HEK293 (cell line): ENCODE measurements at regions not wholly inside any gene's neighbourhood (a gene's known extent, or its start where the extent isn't known, plus 50 kb on each side); places are given as distances from the start of the nearest gene placed in this dataset.

ENCODE experiments used
- CTCF ChIA-PET: fragments of 350-600 bp; formaldehyde crosslinking; extraction: SDS; loops from one replicate; lab custom pipeline; 2021; ENCODE audit warnings: antibody characterized with exemption; lab: Yijun Ruan, JAX
- POLR2A ChIA-PET: fragments of 300-600 bp; formaldehyde crosslinking; extraction: SDS; loops from one replicate; lab custom pipeline; 2020; ENCODE audit warnings: antibody characterized with exemption, inconsistent platforms; lab: Yijun Ruan, JAX
- H3K27ac ChIP-seq: fragments of 200-500 bp; sonication (Bioruptor generic); 2 replicates; pipeline ENCODE4 v1.5.1; 2014; ENCODE audit warnings: low read depth, low read length, control low read depth, inconsistent platforms; ENCODE audit errors: extremely low read depth
- H3K36me3 ChIP-seq, 2 experiments: fragments of 200-500 bp in 1 of 2; sonication (Bioruptor generic) in 1 of 2; 1 replicate in 1 of 2; 2 replicates in 1 of 2; pipeline ENCODE4 v1.5.1; 2014 to 2017; ENCODE audit warnings: inconsistent platforms in 2 of 2, low read length in 2 of 2; ENCODE audit not compliant: control insufficient read depth in 2 of 2, insufficient read depth in 1 of 2
- H3K4me1 ChIP-seq: fragments of 200-500 bp; sonication (Bioruptor generic); 2 replicates; pipeline ENCODE4 v1.5.1; 2014; ENCODE audit warnings: mild to moderate bottlenecking, low read length, inconsistent platforms; ENCODE audit not compliant: control insufficient read depth, insufficient read depth
- H3K4me3 ChIP-seq: 2 replicates; pipeline ENCODE4 v1.5.1; 2011; ENCODE audit warnings: low read depth, mild to moderate bottlenecking, control low read depth, low read length, moderate library complexity
- H3K9me3 ChIP-seq: fragments of 200-500 bp; sonication (Bioruptor generic); 2 replicates; pipeline ENCODE4 v1.5.1; 2014; ENCODE audit warnings: low read depth, low read length, inconsistent platforms; ENCODE audit not compliant: control insufficient read depth, insufficient read depth
- GLIS1 ChIP-seq: fragments of 450-650 bp; formaldehyde crosslinking; IDR thresholded peaks from 2 replicates; pipeline ENCODE4 v1.5.1; 2016; ENCODE audit warnings: missing biosample characterization, missing genetic modification characterization
- KLF1 ChIP-seq: fragments of 450-650 bp; formaldehyde crosslinking; IDR thresholded peaks from 2 replicates; pipeline ENCODE4 v1.5.1; 2016; ENCODE audit warnings: missing biosample characterization, missing genetic modification characterization
- SCRT2 ChIP-seq: fragments of 450-650 bp; formaldehyde crosslinking; IDR thresholded peaks from 2 replicates; pipeline ENCODE4 v1.5.1; 2016; ENCODE audit warnings: missing biosample characterization, missing genetic modification characterization
- SP3 ChIP-seq: fragments of 450-650 bp; formaldehyde crosslinking; IDR thresholded peaks from 2 replicates; pipeline ENCODE4 v1.5.1; 2016; ENCODE audit warnings: missing biosample characterization, missing genetic modification characterization
- ZBTB20 ChIP-seq: fragments of 450-650 bp; formaldehyde crosslinking; IDR thresholded peaks from 2 replicates; pipeline ENCODE4 v1.5.1; 2016; ENCODE audit warnings: missing biosample characterization, missing genetic modification characterization
- ZBTB21 ChIP-seq: fragments of 450-650 bp; formaldehyde crosslinking; IDR thresholded peaks from 2 replicates; pipeline ENCODE4 v1.5.1; 2017; ENCODE audit warnings: missing biosample characterization, missing genetic modification characterization
- ZBTB7A ChIP-seq: fragments of 450-650 bp; formaldehyde crosslinking; IDR thresholded peaks from 2 replicates; pipeline ENCODE4 v1.5.1; 2016; ENCODE audit warnings: low read depth, missing biosample characterization, missing genetic modification characterization
- ZNF175 ChIP-seq: fragments of 450-650 bp; formaldehyde crosslinking; IDR thresholded peaks from 2 replicates; pipeline ENCODE4 v1.5.1; 2016; ENCODE audit warnings: missing biosample characterization, missing genetic modification characterization
- ZNF2 ChIP-seq: fragments of 450-650 bp; formaldehyde crosslinking; IDR thresholded peaks from 2 replicates; pipeline ENCODE4 v1.5.1; 2016; ENCODE audit warnings: missing biosample characterization, missing genetic modification characterization
- ZNF211 ChIP-seq: fragments of 450-650 bp; formaldehyde crosslinking; IDR thresholded peaks from 2 replicates; pipeline ENCODE4 v1.5.1; 2016; ENCODE audit warnings: low read depth, missing biosample characterization, missing genetic modification characterization
- ZNF324 ChIP-seq: fragments of 450-650 bp; formaldehyde crosslinking; IDR thresholded peaks from 2 replicates; pipeline ENCODE4 v1.5.1; 2016; ENCODE audit warnings: missing biosample characterization, missing genetic modification characterization
- ZNF530 ChIP-seq: fragments of 450-650 bp; formaldehyde crosslinking; IDR thresholded peaks from 2 replicates; pipeline ENCODE4 v1.5.1; 2016; ENCODE audit warnings: low read depth, missing biosample characterization, missing genetic modification characterization
- ZNF610 ChIP-seq: fragments of 450-650 bp; formaldehyde crosslinking; IDR thresholded peaks from 2 replicates; pipeline ENCODE4 v1.5.1; 2016; ENCODE audit warnings: missing biosample characterization, missing genetic modification characterization, borderline replicate concordance
- ZNF664 ChIP-seq: fragments of 450-650 bp; formaldehyde crosslinking; IDR thresholded peaks from 2 replicates; pipeline ENCODE4 v1.5.1; 2016; ENCODE audit warnings: missing biosample characterization, missing genetic modification characterization
- ZNF776 ChIP-seq: fragments of 450-650 bp; formaldehyde crosslinking; IDR thresholded peaks from 2 replicates; pipeline ENCODE4 v1.5.0; 2017; ENCODE audit warnings: missing biosample characterization, missing genetic modification characterization, borderline replicate concordance
- TF ChIP-seq, protein P1 (sequence below): fragments of 450-650 bp; formaldehyde crosslinking; IDR thresholded peaks from 2 replicates; pipeline ENCODE4 v1.5.1; 2016; ENCODE audit warnings: missing biosample characterization, missing genetic modification characterization
- TF ChIP-seq, protein P2 (sequence below): fragments of 450-650 bp; formaldehyde crosslinking; IDR thresholded peaks from 2 replicates; pipeline ENCODE4 v1.5.1; 2016; ENCODE audit warnings: missing biosample characterization, missing genetic modification characterization
- TF ChIP-seq, protein P3 (sequence below): fragments of 450-650 bp; formaldehyde crosslinking; IDR thresholded peaks from 2 replicates; pipeline ENCODE4 v1.5.1; 2016; ENCODE audit warnings: missing biosample characterization, missing genetic modification characterization
- TF ChIP-seq, protein P4 (sequence below): fragments of 450-650 bp; formaldehyde crosslinking; IDR thresholded peaks from 2 replicates; pipeline ENCODE4 v1.5.1; 2017; ENCODE audit warnings: missing biosample characterization, missing genetic modification characterization
- TF ChIP-seq, protein P5 (sequence below): fragments of 450-650 bp; formaldehyde crosslinking; IDR thresholded peaks from 2 replicates; pipeline ENCODE4 v1.5.1; 2016; ENCODE audit warnings: missing biosample characterization, missing genetic modification characterization

DNA sequence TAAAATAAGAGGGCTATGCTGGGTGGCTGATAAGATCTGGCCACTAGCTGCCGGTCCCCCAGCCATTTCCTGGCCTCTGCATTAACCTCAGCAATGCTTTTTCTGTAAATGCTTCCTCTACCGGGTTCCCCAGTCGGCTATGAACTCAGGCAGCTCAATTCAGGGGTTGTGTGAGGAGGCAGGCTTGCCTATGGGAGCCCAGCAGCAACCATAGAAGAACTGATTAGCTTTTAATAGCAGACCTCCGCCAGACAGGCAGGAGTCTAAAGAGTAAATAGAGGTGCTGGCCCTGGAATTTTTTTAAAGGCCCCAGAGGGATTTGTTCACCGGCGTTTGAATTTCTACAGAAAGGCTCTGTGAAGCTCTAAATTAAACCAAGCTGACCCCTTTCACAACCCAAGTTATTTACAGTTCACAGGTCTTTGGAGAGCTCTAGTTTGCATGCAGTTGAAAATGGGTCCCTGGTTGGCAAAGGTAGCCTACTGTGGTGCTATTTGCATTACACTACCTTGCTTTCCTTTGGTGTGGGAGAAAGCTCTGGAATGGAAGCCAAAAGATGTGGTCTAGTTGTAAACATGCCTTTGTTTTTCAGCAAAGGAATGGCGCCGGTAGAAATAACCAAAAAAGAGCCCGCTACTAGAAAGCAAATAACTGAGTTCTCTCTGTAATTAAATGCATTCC lies 289.7 kb upstream of the SEMA6A start:
- ChIA-PET CTCF (no interaction called here), POLR2A (no interaction called here)
- Histone ChIP-seq H3K4me3 (no peak overlapping the region), H3K36me3 (no peaks in the 10 kb centered on the region), H3K27ac (peak overlapping the region; percentile 5; the same call in 1 of the 2 replicates), H3K9me3 (no peaks in the 10 kb centered on the region), H3K4me1 (peaks cover 5% of the 10 kb centered on the region; the same call in 1 of the 2 replicates)
- TF ChIP-seq ZNF776 (tag by site-specific recombination): no peak
- TF ChIP-seq GLIS1 (tag by site-specific recombination): 0 out of 2 replicates have a peak, but pooled peaks have one; percentile 28
- TF ChIP-seq, protein P1, sequence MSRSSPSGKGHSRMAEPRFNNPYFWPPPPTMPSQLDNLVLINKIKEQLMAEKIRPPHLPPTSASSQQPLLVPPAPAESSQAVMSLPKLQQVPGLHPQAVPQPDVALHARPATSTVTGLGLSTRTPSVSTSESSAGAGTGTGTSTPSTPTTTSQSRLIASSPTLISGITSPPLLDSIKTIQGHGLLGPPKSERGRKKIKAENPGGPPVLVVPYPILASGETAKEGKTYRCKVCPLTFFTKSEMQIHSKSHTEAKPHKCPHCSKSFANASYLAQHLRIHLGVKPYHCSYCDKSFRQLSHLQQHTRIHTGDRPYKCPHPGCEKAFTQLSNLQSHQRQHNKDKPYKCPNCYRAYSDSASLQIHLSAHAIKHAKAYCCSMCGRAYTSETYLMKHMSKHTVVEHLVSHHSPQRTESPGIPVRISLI (tag by site-specific recombination): no peak
- no peak for TF ChIP-seq ZNF175
- TF ChIP-seq SCRT2: no peak
- TF ChIP-seq ZNF324 (tag by site-specific recombination): no peak
- no peak for TF ChIP-seq ZBTB21 (tag by site-specific recombination)
- no peak for TF ChIP-seq ZNF211 (tag by site-specific recombination)
- 0 out of 2 replicates have a peak, but pooled peaks have one; percentile 30 for TF ChIP-seq ZBTB20 (tag by site-specific recombination)
- TF ChIP-seq, protein P2, sequence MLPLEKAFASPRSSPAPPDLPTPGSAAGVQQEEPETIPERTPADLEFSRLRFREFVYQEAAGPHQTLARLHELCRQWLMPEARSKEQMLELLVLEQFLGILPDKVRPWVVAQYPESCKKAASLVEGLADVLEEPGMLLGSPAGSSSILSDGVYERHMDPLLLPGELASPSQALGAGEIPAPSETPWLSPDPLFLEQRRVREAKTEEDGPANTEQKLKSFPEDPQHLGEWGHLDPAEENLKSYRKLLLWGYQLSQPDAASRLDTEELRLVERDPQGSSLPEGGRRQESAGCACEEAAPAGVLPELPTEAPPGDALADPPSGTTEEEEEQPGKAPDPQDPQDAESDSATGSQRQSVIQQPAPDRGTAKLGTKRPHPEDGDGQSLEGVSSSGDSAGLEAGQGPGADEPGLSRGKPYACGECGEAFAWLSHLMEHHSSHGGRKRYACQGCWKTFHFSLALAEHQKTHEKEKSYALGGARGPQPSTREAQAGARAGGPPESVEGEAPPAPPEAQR (tag by site-specific recombination): no peak
- no peak for TF ChIP-seq ZNF2 (tag by site-specific recombination)
- TF ChIP-seq ZBTB7A (tag by site-specific recombination): no peak
- no peak for TF ChIP-seq ZNF664 (tag by site-specific recombination)
- no peak for TF ChIP-seq SP3 (tag by site-specific recombination)

DNA sequence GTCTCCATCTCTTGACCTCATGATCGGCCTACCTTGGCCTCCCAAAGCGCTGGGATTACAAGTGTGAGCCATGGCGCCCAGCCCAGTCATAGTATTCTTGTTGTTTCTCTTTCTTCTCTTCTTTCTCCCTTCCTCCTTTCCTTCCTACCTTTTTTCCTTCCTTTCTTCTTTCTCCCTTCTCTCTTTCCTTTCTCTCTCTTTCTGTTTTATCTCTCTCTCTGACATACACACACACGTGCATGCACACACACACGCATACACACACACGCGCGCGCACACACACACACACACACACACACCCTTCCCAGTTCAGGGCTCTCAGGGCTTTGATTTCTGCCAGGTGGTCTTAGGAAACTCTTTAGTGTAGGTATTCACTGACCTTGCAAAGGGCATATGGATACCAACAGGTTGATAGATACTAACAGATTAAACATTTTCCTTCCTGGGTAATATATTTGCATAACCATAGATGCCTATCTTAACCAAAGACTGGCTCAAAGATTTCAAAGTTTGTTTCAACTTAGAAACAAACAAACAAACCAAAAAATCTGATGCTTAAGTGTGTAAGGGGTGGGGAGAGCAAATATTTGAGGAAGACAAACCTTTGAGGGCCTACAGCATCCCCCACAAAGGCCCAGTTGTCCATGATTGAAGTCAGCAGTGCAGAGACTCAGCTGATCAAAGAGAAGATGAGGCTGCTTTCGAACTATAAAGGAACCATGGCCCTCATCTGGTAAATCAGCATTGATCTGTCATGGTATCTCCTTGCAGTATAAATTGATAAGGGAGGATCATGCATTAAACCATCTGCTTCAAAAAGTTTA lies 288.2 kb upstream of the SEMA6A start:
- Histone ChIP-seq H3K36me3 (no peaks in the 10 kb centered on the region), H3K4me1 (peaks cover 5% of the 10 kb centered on the region; the same call in 1 of the 2 replicates), H3K4me3 (no peak overlapping the region), H3K27ac (no peak overlapping the region), H3K9me3 (no peaks in the 10 kb centered on the region)
- TF ChIP-seq KLF1 (no peak), ZNF610 (tag by site-specific recombination) (no peak), ZNF530 (tag by site-specific recombination) (no peak)
- TF ChIP-seq, protein P3, sequence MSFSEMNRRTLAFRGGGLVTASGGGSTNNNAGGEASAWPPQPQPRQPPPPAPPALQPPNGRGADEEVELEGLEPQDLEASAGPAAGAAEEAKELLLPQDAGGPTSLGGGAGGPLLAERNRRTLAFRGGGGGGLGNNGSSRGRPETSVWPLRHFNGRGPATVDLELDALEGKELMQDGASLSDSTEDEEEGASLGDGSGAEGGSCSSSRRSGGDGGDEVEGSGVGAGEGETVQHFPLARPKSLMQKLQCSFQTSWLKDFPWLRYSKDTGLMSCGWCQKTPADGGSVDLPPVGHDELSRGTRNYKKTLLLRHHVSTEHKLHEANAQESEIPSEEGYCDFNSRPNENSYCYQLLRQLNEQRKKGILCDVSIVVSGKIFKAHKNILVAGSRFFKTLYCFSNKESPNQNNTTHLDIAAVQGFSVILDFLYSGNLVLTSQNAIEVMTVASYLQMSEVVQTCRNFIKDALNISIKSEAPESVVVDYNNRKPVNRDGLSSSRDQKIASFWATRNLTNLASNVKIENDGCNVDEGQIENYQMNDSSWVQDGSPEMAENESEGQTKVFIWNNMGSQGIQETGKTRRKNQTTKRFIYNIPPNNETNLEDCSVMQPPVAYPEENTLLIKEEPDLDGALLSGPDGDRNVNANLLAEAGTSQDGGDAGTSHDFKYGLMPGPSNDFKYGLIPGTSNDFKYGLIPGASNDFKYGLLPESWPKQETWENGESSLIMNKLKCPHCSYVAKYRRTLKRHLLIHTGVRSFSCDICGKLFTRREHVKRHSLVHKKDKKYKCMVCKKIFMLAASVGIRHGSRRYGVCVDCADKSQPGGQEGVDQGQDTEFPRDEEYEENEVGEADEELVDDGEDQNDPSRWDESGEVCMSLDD: no peak
- TF ChIP-seq, protein P4, sequence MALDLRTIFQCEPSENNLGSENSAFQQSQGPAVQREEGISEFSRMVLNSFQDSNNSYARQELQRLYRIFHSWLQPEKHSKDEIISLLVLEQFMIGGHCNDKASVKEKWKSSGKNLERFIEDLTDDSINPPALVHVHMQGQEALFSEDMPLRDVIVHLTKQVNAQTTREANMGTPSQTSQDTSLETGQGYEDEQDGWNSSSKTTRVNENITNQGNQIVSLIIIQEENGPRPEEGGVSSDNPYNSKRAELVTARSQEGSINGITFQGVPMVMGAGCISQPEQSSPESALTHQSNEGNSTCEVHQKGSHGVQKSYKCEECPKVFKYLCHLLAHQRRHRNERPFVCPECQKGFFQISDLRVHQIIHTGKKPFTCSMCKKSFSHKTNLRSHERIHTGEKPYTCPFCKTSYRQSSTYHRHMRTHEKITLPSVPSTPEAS (tag by site-specific recombination): 0 out of 2 replicates have a peak, but pooled peaks have one; percentile 21
- TF ChIP-seq, protein P5, sequence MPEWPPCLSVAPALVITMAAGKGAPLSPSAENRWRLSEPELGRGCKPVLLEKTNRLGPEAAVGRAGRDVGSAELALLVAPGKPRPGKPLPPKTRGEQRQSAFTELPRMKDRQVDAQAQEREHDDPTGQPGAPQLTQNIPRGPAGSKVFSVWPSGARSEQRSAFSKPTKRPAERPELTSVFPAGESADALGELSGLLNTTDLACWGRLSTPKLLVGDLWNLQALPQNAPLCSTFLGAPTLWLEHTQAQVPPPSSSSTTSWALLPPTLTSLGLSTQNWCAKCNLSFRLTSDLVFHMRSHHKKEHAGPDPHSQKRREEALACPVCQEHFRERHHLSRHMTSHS: no peak
- POLR2A ChIA-PET: no interaction called here
- CTCF ChIA-PET: no interaction called here
